ENCODE measurements at regions not wholly inside any gene's neighbourhood (a gene's known extent, or its start where the extent isn't known, plus 50 kb on each side); places are given as distances from the start of the nearest gene placed in this dataset.

- no peak for DNase-seq
These were observed 922.2 kb downstream of the TUSC7 start for GRCh38 chr3:117631781-117632180.

- no peak for DNase-seq
These were observed 922.6 kb downstream of the TUSC7 start for GRCh38 chr3:117632191-117632590.

- no peak for DNase-seq
These were observed 923.6 kb downstream of the TUSC7 start for GRCh38 chr3:117633207-117633606.

GRCh38 chr3:117637666-117638065 lies 928.1 kb downstream of the TUSC7 start:
- no peak for DNase-seq

- DNase-seq: no peak
These were observed 934.6 kb downstream of the TUSC7 start for GRCh38 chr3:117644203-117644602.

GRCh38 chr3:117645561-117646242 lies 936.1 kb downstream of the TUSC7 start:
- DNase-seq: no peak

GRCh38 chr3:117647435-117647834 lies 937.9 kb downstream of the TUSC7 start:
- no peak for DNase-seq

GRCh38 chr3:117651246-117651645 lies 941.7 kb downstream of the TUSC7 start:
- DNase-seq: no peak

GRCh38 chr3:117656391-117656790 lies 946.8 kb downstream of the TUSC7 start:
- no peak for DNase-seq

GRCh38 chr3:117657278-117657677 lies 947.7 kb downstream of the TUSC7 start:
- no peak for DNase-seq

GRCh38 chr3:117660941-117661817 lies 951.6 kb downstream of the TUSC7 start:
- no peak for DNase-seq

- DNase-seq: no peak
These were observed 952.2 kb downstream of the TUSC7 start for GRCh38 chr3:117661818-117662095.

- DNase-seq: no peak
These were observed 955.7 kb downstream of the TUSC7 start for GRCh38 chr3:117665296-117665695.

- no peak for DNase-seq
These were observed 956.7 kb downstream of the TUSC7 start for GRCh38 chr3:117666325-117666724.

GRCh38 chr3:117666812-117667211 lies 957.2 kb downstream of the TUSC7 start:
- no peak for DNase-seq

GRCh38 chr3:117669774-117670173 lies 960.2 kb downstream of the TUSC7 start:
- DNase-seq: no peak

GRCh38 chr3:117671722-117672318 lies 962.2 kb downstream of the TUSC7 start:
- DNase-seq: no peak

GRCh38 chr3:117674321-117674720 lies 964.7 kb downstream of the TUSC7 start:
- DNase-seq: no peak

- no peak for DNase-seq
These were observed 972.0 kb downstream of the TUSC7 start for GRCh38 chr3:117681619-117682018.

- no peak for DNase-seq
These were observed 977.5 kb downstream of the TUSC7 start for GRCh38 chr3:117687096-117687495.

GRCh38 chr3:117688583-117688982 lies 979.0 kb downstream of the TUSC7 start:
- DNase-seq: no peak

GRCh38 chr3:117691526-117691925 lies 981.9 kb downstream of the TUSC7 start:
- DNase-seq: no peak

GRCh38 chr3:117692416-117692995 lies 982.9 kb downstream of the TUSC7 start:
- no peak for DNase-seq

- DNase-seq: no peak
These were observed 985.7 kb downstream of the TUSC7 start for GRCh38 chr3:117695321-117695720.

All from stimulated activated CD4-positive, alpha-beta T cell treated with anti-CD3 and anti-CD28 coated beads, Interleukin-4, amount 100 ng/mL, for 4 hours (primary cell).